ENCODE measurements at regions not wholly inside any gene's neighbourhood (a gene's known extent, or its start where the extent isn't known, plus 50 kb on each side); places are given as distances from the start of the nearest gene placed in this dataset.

DNA sequence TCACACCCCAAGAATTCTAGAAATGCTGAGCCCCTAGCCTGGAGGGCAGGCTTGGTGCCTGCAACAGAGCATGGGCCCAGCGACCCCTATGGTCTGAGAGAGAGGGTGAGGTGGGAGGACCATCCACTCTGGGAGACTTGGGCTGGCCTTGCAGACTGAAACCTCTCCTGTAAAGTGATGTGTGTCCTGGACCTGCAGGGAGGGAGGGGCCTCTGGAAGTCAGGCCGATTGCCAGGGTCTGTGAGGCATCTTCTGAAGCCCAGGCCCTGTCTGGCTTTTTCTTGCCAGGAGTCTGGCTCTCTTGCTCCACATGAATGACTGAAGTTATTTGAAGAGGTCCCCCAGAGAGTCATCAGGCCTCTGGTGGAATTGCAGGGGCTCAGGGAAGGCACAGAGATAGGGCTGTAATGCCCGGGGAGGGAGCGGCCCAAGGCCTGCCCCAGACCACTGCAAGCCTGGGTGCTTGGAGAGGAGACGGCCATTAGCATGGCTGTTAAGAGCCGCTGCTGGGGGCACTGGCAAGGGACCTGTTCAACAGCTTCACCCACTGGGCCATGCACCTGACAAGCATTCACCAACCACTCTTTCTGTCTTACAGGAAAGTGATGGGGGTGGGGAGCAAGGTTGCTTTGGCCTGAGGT, 56.0 kb upstream of the CHRNA7 start:
- TF ChIP-seq, protein P1, sequence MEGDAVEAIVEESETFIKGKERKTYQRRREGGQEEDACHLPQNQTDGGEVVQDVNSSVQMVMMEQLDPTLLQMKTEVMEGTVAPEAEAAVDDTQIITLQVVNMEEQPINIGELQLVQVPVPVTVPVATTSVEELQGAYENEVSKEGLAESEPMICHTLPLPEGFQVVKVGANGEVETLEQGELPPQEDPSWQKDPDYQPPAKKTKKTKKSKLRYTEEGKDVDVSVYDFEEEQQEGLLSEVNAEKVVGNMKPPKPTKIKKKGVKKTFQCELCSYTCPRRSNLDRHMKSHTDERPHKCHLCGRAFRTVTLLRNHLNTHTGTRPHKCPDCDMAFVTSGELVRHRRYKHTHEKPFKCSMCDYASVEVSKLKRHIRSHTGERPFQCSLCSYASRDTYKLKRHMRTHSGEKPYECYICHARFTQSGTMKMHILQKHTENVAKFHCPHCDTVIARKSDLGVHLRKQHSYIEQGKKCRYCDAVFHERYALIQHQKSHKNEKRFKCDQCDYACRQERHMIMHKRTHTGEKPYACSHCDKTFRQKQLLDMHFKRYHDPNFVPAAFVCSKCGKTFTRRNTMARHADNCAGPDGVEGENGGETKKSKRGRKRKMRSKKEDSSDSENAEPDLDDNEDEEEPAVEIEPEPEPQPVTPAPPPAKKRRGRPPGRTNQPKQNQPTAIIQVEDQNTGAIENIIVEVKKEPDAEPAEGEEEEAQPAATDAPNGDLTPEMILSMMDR (IDR thresholded peaks at IDR 0.05): no peak
- no peak for TF ChIP-seq POLR2A (IDR thresholded peaks at IDR 0.05)
